ENCODE measurements at regions not wholly inside any gene's neighbourhood (a gene's known extent, or its start where the extent isn't known, plus 50 kb on each side); places are given as distances from the start of the nearest gene placed in this dataset.

- Histone ChIP-seq H3K27ac (no peak overlapping the region), H3K4me1 (no peaks in the 10 kb centered on the region), H3K27me3 (no peaks in the 10 kb centered on the region), H3K9me3 (no peaks in the 10 kb centered on the region), H3K4me3 (no peak overlapping the region), H3K36me3 (no peaks in the 10 kb centered on the region)
- intact Hi-C loops (cut with DNase I): no loop called here
- no peak for TF ChIP-seq CTCF (IDR thresholded peaks at IDR 0.05)
- ATAC-seq (no peak), DNase-seq (no peak)
Measured at GRCh38 chr18:44602380-44602779, 78.3 kb upstream of the SETBP1 start.

GRCh38 chr18:44602845-44603244 is 77.8 kb upstream of the SETBP1 start:
- intact Hi-C loops (cut with DNase I): no loop called here
- H3K4me1 ChIP-seq: no peaks in the 10 kb centered on the region
- no peak for DNase-seq

GRCh38 chr18:44609181-44609941 is 71.3 kb upstream of the SETBP1 start:
- intact Hi-C loops (cut with DNase I): no loop called here
- no peaks in the 10 kb centered on the region for H3K27me3 ChIP-seq
- no peak for DNase-seq
- no peaks in the 10 kb centered on the region for H3K4me1 ChIP-seq
- H3K27ac ChIP-seq: no peak overlapping the region
- H3K9me3 ChIP-seq: no peaks in the 10 kb centered on the region
- H3K4me3 ChIP-seq: no peak overlapping the region
- no peak for TF ChIP-seq CTCF (IDR thresholded peaks at IDR 0.05)
- H3K36me3 ChIP-seq: no peaks in the 10 kb centered on the region
- no peak for ATAC-seq

More at GRCh38 chr18:44602845-44603244, 77.8 kb upstream of the SETBP1 start:
- Histone ChIP-seq H3K9me3 (no peaks in the 10 kb centered on the region), H3K27me3 (no peaks in the 10 kb centered on the region), H3K27ac (no peak overlapping the region), H3K36me3 (no peaks in the 10 kb centered on the region), H3K4me3 (no peak overlapping the region)
- ATAC-seq: no peak
- TF ChIP-seq CTCF (IDR thresholded peaks at IDR 0.05): no peak

- Histone ChIP-seq H3K27me3 (no peaks in the 10 kb centered on the region), H3K9me3 (no peaks in the 10 kb centered on the region), H3K4me1 (no peaks in the 10 kb centered on the region), H3K27ac (no peak overlapping the region), H3K4me3 (no peak overlapping the region), H3K36me3 (no peaks in the 10 kb centered on the region)
- no peak for TF ChIP-seq CTCF (IDR thresholded peaks at IDR 0.05)
- ATAC-seq (no peak), DNase-seq (no peak)
- intact Hi-C loops (cut with DNase I): no loop called here
Measured at GRCh38 chr18:44620812-44621211, 59.9 kb upstream of the SETBP1 start.

GRCh38 chr18:44624052-44624451 is 56.6 kb upstream of the SETBP1 start:
- no peak for TF ChIP-seq CTCF (IDR thresholded peaks at IDR 0.05)
- no peaks in the 10 kb centered on the region for H3K9me3 ChIP-seq
- H3K4me3 ChIP-seq: no peak overlapping the region
- H3K36me3 ChIP-seq: no peaks in the 10 kb centered on the region
- no peak for DNase-seq
- intact Hi-C loops (cut with DNase I): no loop called here
- no peak for ATAC-seq
- H3K27ac ChIP-seq: no peak overlapping the region
- no peaks in the 10 kb centered on the region for H3K27me3 ChIP-seq
- no peaks in the 10 kb centered on the region for H3K4me1 ChIP-seq

- ATAC-seq (no peak), DNase-seq (no peak)
- no peaks in the 10 kb centered on the region for H3K36me3 ChIP-seq
- no peaks in the 10 kb centered on the region for H3K9me3 ChIP-seq
- no peaks in the 10 kb centered on the region for H3K4me1 ChIP-seq
- no peak for TF ChIP-seq CTCF (IDR thresholded peaks at IDR 0.05)
- no peak overlapping the region for H3K4me3 ChIP-seq
- intact Hi-C loops (cut with DNase I): no loop called here
- H3K27ac ChIP-seq: no peak overlapping the region
- no peaks in the 10 kb centered on the region for H3K27me3 ChIP-seq
Measured at GRCh38 chr18:44625386-44625785, 55.3 kb upstream of the SETBP1 start.

All from upper lobe of right lung (tissue), 1 donor.